Pons (tissue), 1 donor: ENCODE measurements at regions not wholly inside any gene's neighbourhood (a gene's known extent, or its start where the extent isn't known, plus 50 kb on each side); places are given as distances from the start of the nearest gene placed in this dataset.
"Not testable (repeated sequence)": the region's sequence is repeated elsewhere in the genome, so short reads cannot be mapped to it uniquely, and the experiment has no call there.

Source experiments
- DNase-seq: peaks from one replicate; pipeline ENCODE4 v3.0.0-alpha.2; 2016; ENCODE audit warnings: low spot score

- no peak for DNase-seq
Observed at GRCh38 chr6:21772477-21772876, 178.9 kb downstream of the SOX4 start.

- DNase-seq: no peak
Observed at GRCh38 chr6:21772884-21773575, 179.5 kb downstream of the SOX4 start.

- no peak for DNase-seq
Observed at GRCh38 chr6:21773576-21773968, 180.0 kb downstream of the SOX4 start.

- DNase-seq: peak; percentile 16
Observed at GRCh38 chr6:21777846-21778245, 184.3 kb downstream of the SOX4 start.

- no peak for DNase-seq
Observed at GRCh38 chr6:21780141-21780540, 186.6 kb downstream of the SOX4 start.

- DNase-seq: no peak
Observed at GRCh38 chr6:21780679-21781078, 187.1 kb downstream of the SOX4 start.

- no peak for DNase-seq
Observed at GRCh38 chr6:21781128-21781527, 187.6 kb downstream of the SOX4 start.

GRCh38 chr6:21785164-21785563 is 191.6 kb downstream of the SOX4 start:
- no peak for DNase-seq

GRCh38 chr6:21791056-21791455 is 197.5 kb downstream of the SOX4 start:
- no peak for DNase-seq

GRCh38 chr6:21791581-21791980 is 198.0 kb downstream of the SOX4 start:
- DNase-seq: no peak

GRCh38 chr6:21792177-21792576 is 198.6 kb downstream of the SOX4 start:
- DNase-seq: no peak

GRCh38 chr6:21796979-21797378 is 203.4 kb downstream of the SOX4 start:
- not testable (repeated sequence) for DNase-seq

- DNase-seq: no peak
Observed at GRCh38 chr6:21798468-21798867, 204.9 kb downstream of the SOX4 start.

GRCh38 chr6:21800330-21800729 is 206.8 kb downstream of the SOX4 start:
- DNase-seq: no peak

GRCh38 chr6:21800948-21801438 is 207.4 kb downstream of the SOX4 start:
- no peak for DNase-seq

GRCh38 chr6:21801446-21802174 is 208.1 kb downstream of the SOX4 start:
- no peak for DNase-seq

- DNase-seq: no peak
Observed at GRCh38 chr6:21802175-21802822, 208.7 kb downstream of the SOX4 start.

GRCh38 chr6:21804941-21805610 is 211.5 kb downstream of the SOX4 start:
- DNase-seq: no peak

GRCh38 chr6:21807299-21808044 is 213.9 kb downstream of the SOX4 start:
- DNase-seq: no peak

GRCh38 chr6:21808045-21808470 is 214.5 kb downstream of the SOX4 start:
- no peak for DNase-seq

GRCh38 chr6:21808551-21809242 is 215.1 kb downstream of the SOX4 start:
- DNase-seq: no peak
